ENCODE measurements at regions not wholly inside any gene's neighbourhood (a gene's known extent, or its start where the extent isn't known, plus 50 kb on each side); places are given as distances from the start of the nearest gene placed in this dataset.

DNA sequence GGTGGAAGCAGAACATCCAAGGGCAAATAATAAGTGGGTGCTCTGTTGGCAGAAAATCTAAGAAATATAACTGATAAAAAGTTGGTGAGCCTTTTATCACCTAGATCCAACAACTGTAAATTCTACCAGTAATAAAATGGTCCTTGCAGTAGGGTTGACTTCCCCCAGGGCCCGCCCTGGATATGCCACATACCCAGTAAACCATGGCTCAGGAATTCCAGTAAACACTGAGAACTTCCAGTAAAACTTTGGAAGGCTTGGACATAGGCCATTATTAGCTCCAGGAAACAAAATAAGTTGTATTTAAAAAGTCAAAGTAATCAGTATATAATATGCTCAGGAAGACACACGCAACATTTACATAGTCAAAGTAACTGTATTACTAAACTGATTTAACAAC, 402.2 kb downstream of the BCAT1 start:
- no peak for ATAC-seq (ENCODE audit: low FRiP score)
- DNase-seq (ENCODE audit: low spot score), result no peak
- TF ChIP-seq, protein P1, sequence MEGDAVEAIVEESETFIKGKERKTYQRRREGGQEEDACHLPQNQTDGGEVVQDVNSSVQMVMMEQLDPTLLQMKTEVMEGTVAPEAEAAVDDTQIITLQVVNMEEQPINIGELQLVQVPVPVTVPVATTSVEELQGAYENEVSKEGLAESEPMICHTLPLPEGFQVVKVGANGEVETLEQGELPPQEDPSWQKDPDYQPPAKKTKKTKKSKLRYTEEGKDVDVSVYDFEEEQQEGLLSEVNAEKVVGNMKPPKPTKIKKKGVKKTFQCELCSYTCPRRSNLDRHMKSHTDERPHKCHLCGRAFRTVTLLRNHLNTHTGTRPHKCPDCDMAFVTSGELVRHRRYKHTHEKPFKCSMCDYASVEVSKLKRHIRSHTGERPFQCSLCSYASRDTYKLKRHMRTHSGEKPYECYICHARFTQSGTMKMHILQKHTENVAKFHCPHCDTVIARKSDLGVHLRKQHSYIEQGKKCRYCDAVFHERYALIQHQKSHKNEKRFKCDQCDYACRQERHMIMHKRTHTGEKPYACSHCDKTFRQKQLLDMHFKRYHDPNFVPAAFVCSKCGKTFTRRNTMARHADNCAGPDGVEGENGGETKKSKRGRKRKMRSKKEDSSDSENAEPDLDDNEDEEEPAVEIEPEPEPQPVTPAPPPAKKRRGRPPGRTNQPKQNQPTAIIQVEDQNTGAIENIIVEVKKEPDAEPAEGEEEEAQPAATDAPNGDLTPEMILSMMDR (IDR thresholded peaks at IDR 0.05), result no peak

DNA sequence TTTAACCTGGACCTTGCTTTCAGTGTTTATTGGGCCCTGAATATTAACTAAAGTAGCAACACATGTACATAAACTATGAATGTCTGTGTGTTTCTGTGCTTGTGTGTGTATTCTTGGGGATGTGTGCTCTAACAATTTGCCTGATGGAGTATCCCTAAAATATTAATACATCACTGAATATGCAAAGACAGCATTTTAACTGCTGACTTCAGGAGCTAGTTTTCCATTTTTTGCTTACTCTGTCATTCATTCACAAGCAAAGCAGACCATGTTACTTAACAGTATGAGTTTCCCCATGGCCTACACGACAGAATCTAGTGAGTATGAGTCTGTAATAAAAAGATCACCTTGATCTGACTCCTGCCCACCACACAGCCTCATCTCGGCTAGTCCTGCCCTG, 402.8 kb downstream of the BCAT1 start:
- TF ChIP-seq, protein P1 (IDR thresholded peaks at IDR 0.05), result no peak
- ATAC-seq (ENCODE audit: low FRiP score), result no peak

DNA sequence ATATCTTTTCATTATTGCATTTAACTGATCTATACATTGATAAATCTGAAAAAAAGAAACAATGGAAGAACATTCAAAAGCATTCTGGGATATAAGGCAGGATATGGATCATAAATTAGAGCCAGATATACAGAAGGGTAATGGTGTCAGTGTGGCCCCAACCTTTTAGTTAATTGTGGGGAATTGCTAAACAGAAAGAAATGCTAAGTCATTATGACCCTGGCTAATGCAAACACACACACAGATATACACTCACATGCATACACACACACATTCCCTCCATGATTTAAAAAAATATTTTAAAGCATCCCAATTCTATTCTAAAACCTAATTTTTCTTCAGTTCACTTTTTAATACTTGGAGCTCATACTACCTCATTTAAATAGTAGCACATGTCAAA, 404.5 kb downstream of the BCAT1 start:
- DNase-seq (ENCODE audit: low spot score), result no peak
- TF ChIP-seq, protein P1 (IDR thresholded peaks at IDR 0.05), result no peak
- ATAC-seq (ENCODE audit: low FRiP score), result no peak

More for the DNA sequence above, 402.8 kb downstream of the BCAT1 start:
- DNase-seq (ENCODE audit: low spot score), result no peak

DNA sequence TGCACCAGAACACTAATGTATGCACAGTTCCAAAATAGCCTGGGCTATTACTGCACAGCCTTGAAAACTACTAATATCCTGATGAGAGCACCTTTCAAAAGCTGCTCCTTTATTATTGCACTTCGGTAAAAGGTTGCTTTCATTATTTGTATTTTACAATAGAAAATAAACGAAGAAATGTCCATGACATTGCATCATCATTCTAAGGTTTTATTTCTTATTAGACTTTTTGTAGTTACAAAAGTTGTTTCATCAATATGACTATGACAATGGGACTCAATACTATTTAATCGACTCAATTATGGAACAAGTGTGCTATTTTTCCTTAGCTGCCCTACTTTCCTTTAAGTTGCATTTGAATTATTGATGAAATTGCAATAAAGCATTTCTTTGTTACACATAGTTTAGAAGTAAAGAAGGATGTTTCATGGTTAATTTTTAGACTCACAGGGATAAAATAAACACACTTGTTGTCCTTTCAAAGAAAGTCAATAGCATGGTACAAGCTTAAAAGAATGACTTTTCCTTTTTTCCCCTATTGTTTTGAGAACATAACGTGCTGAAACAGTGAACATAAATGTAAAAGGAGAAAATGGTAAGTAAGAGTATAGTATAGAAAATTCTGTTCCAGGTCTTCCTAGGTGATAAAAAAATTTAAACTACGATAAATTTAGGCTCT, 407.6 kb downstream of the BCAT1 start:
- TF ChIP-seq, protein P1 (IDR thresholded peaks at IDR 0.05), result no peak
- no peak for ATAC-seq (ENCODE audit: low FRiP score)
- DNase-seq (ENCODE audit: low spot score), result no peak

DNA sequence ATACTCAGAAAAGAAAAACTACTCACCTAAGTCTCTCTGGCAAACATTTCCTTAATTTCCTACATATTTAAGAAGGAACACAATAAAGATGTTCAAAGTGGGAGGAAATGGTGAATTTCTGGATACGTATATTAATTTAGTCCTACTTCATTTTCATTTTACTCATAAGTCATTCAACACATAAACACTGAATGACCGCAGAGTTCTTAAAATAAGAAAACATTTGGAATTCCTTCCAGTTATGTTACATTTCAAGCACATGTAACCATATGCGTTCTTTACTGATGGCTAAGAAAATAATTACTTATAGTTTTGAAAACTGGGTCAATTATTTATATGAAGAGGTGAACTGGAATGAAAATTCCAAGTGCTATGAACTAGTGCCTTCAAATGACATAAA, 409.3 kb downstream of the BCAT1 start:
- no peak for DNase-seq (ENCODE audit: low spot score)
- no peak for ATAC-seq (ENCODE audit: low FRiP score)
- TF ChIP-seq, protein P1 (IDR thresholded peaks at IDR 0.05), result no peak

DNA sequence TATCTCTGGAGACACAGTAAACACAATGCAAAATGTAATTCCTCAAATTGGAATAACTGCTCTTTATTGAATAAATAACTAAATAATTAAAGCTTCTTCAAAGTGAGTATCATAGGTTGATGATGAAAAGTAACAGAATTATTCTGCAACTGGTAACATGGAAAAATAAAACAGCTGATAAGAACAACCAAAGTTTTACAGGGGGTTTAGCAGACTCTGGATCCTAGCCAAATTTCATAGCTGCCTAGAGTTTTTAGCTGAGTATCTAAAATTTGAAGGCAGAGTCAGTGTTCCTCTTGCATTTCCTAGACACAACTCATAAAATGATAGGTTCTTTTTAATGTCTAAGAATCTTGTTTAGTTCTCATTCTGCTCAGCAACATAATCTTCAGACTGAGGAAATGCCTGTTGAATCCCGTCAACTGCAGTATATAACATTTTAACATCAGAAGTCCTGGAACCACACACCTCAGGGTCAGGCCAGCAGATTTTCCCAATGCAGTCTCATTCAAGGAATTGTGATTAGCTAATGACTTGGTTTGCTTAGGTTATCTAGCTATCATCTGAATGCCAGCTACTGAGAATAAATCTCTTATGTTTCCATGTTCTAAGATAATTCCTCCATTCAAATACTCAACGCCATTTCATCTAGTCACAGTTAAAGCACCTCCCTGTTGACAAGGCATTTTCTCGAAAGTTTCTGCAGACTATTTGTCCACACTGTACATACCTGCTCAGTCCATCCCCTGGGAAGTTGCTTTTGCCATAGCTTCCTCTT, 411.6 kb downstream of the BCAT1 start:
- ATAC-seq (ENCODE audit: low FRiP score) (no peak), DNase-seq (ENCODE audit: low spot score) (no peak)
- TF ChIP-seq, protein P1 (IDR thresholded peaks at IDR 0.05), result no peak

All from omental fat pad (tissue), 3 donors.